ENCODE measurements at regions not wholly inside any gene's neighbourhood (a gene's known extent, or its start where the extent isn't known, plus 50 kb on each side); places are given as distances from the start of the nearest gene placed in this dataset.

DNA sequence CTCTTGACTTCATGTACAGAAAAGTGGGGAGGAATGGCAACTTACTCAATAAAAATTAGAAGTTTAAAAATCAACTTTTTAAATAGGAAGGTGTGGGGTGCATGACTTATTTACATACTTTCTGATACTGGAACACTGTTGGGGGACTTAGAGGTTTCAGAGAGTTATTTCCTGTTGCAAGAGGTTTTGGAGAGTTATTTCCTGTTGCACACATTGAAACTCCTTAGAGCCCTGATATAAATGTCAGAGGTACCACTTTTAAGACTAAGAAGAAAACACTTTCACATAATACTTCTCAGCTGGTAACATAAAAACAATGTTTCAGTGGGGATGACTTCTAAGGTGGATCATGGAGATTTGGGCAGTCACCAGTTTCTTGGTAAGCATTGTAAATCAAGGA, 579.9 kb downstream of the MMUT start:
- no peak for DNase-seq
- Mint-ChIP-seq H3K27ac (peak overlapping the region in 1 of 2 donors; percentile 49), H3K4me3 (no peak overlapping the region), H3K27me3 (no peaks in the 10 kb centered on the region), H3K4me1 (no peaks in the 10 kb centered on the region), H3K9me3 (peaks cover 4 to 17% of the 10 kb centered on the region in 2 donors)
- no peak for ATAC-seq

DNA sequence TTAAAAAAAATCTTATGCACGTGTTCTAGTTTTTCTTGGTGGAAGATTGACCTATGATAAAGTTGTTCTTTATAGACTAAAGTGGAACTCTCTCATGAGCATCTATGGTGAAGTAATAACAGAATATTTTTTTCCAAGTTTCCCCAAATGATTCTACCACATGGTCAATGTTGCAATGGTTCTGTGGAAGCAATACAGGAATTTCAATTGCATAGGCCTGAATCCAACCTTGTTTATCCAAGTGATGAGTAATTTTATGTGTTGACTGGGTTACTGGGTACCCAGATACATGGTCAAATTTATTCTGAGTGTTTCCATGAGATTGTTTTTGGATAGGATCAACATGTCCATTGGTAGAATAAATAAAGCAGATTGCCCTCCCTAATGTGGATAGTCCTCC, 581.5 kb downstream of the MMUT start:
- H3K27me3 Mint-ChIP-seq: no peaks in the 10 kb centered on the region
- DNase-seq: no peak
- H3K4me3 Mint-ChIP-seq: no peak overlapping the region
- ATAC-seq: no peak
- peaks cover 4 to 17% of the 10 kb centered on the region in 2 donors for H3K9me3 Mint-ChIP-seq
- no peaks in the 10 kb centered on the region for H3K4me1 Mint-ChIP-seq
- no peak overlapping the region for H3K27ac Mint-ChIP-seq

DNA sequence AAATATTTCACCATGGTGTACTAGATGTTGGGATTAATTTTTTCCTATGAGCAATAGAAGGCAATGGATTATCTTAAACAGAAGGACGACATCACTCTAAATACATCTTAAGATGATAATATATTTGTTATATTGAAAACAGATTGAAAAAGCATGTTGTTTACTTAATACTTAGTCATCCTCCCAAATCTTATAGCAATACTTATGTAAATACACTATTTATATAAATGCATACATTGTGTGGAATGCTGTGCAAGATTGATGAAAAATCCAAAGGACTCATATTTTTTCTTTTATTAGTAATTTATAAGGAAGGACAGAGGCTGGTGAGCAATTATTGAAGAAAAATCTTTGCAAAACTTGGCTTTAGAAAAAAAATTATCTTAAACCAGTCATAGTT, 593.5 kb downstream of the MMUT start:
- no peak for ATAC-seq
- Mint-ChIP-seq H3K9me3 (peaks cover 0 to 9% of the 10 kb centered on the region in 2 donors), H3K27ac (no peak overlapping the region), H3K27me3 (no peaks in the 10 kb centered on the region), H3K4me3 (no peak overlapping the region), H3K4me1 (no peaks in the 10 kb centered on the region)
- DNase-seq: no peak

DNA sequence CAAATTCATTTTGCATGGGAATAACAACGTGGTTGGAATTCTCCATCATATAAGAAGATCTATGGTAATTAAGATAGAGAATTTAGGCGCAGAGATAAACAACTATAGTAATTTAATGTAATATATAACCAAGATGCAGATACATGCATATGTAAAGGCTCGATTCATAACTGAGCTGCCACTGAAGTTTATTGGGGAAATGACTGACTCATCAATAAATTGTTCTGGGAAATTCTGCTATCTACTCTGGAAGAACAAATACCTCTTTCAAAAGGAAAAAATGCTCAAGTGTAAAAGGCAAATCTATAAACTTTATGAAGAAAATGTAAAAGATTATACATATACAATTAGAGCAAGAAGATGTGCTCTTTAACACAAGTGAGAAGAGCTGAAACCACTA, 596.4 kb downstream of the MMUT start:
- Mint-ChIP-seq H3K4me3 (no peak overlapping the region), H3K9me3 (peaks cover 5 to 8% of the 10 kb centered on the region in 2 donors), H3K4me1 (no peaks in the 10 kb centered on the region), H3K27me3 (no peaks in the 10 kb centered on the region), H3K27ac (no peak overlapping the region)
- ATAC-seq: no peak
- DNase-seq: no peak

DNA sequence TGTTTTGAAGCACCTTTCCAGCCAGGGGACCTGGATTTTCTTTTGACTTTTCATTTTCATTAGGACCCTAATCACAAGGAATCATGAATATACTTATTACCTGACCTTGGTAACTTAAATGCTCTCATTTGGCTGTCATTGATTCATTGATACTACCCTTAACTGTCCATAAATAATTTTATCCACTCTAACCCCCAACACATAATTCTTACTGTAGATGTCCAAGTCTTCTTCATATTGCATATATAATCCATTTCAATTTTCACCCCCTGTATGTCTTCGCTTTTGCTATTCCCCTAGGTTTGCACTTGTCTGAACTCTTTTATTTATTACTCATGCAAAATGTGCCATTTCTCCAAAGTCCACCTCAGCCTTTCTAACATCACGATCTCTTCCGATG, 602.9 kb downstream of the MMUT start:
- no peaks in the 10 kb centered on the region for H3K4me1 Mint-ChIP-seq
- no peak overlapping the region for H3K27ac Mint-ChIP-seq
- no peaks in the 10 kb centered on the region for H3K27me3 Mint-ChIP-seq
- no peak overlapping the region for H3K4me3 Mint-ChIP-seq
- DNase-seq: no peak
- peaks cover 8 to 10% of the 10 kb centered on the region in 2 donors for H3K9me3 Mint-ChIP-seq
- no peak for ATAC-seq

DNA sequence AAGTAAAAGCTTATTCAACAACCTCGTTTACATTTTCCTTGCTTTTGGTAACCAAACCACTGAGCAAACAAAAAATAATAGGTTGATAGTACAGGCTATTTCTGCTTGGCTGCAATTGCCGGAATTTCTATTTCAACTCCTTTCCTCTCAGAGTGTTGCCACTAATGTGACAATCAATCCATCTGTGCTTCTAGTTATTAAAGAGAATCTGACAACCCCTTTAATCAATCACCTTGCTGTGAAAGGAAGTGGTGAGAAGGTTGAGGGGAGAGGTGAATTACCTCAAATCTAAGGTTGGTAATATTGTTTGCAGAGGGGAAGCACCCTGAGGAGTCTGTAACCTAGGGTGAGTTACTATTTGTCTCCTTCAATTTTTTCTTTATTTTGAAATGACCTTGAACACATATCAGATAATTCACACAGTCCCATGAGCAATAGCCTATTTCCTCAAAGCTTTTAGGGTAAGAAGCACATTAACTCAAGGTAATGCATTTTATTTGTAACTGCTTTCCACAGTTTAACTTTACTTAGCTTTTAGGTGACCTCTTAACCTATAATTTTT, 603.4 kb downstream of the MMUT start:
- H3K27ac Mint-ChIP-seq: no peak overlapping the region
- ATAC-seq: no peak
- peaks cover 8 to 10% of the 10 kb centered on the region in 2 donors for H3K9me3 Mint-ChIP-seq
- H3K4me3 Mint-ChIP-seq: no peak overlapping the region
- no peak for DNase-seq
- no peaks in the 10 kb centered on the region for H3K27me3 Mint-ChIP-seq
- no peaks in the 10 kb centered on the region for H3K4me1 Mint-ChIP-seq

DNA sequence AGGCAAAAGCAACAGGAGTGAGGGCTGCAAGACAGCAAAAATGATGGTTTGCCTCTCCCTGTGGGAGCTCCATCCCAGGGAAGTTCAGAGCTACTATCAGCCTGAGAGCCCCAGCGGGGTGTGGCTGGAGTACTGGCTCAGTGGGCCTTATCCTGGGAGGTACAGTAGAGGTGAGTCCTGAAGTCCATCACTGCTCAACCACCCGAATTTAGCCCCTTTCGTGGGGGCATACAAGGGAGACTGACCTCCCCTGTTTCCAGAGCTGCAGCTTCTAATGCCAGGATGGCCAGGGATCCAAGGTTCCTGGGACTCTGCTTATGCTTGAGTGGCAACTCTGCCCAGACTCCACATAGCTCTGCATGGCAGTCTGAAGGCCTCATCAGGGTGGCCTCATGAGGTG, 617.8 kb downstream of the MMUT start:
- ATAC-seq (no peak), DNase-seq (no peak)
- H3K9me3 Mint-ChIP-seq: peaks cover 8 to 39% of the 10 kb centered on the region in 2 donors
- no peaks in the 10 kb centered on the region for H3K4me1 Mint-ChIP-seq
- H3K27me3 Mint-ChIP-seq: no peaks in the 10 kb centered on the region
- no peak overlapping the region for H3K27ac Mint-ChIP-seq
- H3K4me3 Mint-ChIP-seq: no peak overlapping the region

DNA sequence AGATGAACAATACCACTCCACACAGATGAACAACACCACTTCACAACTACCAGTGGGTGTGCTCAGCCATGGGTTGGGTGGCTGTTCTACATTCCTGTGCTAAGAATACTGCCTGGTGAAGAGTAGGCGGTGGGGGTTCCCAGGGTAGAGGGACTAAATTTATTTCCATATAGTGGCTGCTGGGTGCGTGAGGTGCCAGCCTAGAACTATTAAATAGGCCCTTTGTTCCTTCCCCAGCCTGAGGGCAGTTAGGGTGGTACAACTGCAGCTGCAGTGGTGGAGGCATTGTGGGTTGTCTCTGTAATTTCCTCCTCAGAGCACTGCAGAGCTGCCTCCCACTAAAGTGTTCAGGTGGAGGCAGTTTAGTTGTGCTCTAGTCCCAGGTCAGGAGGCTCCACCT, 618.4 kb downstream of the MMUT start:
- Mint-ChIP-seq H3K27ac (no peak overlapping the region), H3K4me3 (no peak overlapping the region), H3K9me3 (peaks cover 8 to 44% of the 10 kb centered on the region in 2 donors), H3K4me1 (no peaks in the 10 kb centered on the region), H3K27me3 (no peaks in the 10 kb centered on the region)
- ATAC-seq (no peak), DNase-seq (no peak)

DNA sequence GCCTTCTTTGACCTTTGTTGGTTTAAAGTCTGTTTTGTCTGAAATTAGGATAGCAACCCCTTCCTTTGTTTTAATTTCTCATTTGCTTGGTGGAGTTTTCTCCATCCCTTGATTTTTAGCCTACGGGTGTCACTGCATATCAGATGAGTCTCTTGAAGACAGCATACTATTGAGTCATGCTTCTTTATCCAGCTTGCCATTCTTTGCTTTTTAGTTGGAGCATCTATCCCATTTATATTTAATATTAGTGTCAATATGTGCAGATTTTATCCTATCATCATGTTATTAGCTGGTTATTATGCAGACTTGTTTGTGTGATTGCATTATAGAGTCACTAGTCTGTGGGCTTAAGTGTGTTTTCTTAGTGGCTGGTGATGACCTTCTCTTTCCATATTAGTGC, 622.2 kb downstream of the MMUT start:
- ATAC-seq (no peak), DNase-seq (no peak)
- no peaks in the 10 kb centered on the region for H3K27me3 Mint-ChIP-seq
- peaks cover 13 to 48% of the 10 kb centered on the region in 2 donors for H3K9me3 Mint-ChIP-seq
- no peak overlapping the region for H3K27ac Mint-ChIP-seq
- no peak overlapping the region for H3K4me3 Mint-ChIP-seq
- no peaks in the 10 kb centered on the region for H3K4me1 Mint-ChIP-seq

DNA sequence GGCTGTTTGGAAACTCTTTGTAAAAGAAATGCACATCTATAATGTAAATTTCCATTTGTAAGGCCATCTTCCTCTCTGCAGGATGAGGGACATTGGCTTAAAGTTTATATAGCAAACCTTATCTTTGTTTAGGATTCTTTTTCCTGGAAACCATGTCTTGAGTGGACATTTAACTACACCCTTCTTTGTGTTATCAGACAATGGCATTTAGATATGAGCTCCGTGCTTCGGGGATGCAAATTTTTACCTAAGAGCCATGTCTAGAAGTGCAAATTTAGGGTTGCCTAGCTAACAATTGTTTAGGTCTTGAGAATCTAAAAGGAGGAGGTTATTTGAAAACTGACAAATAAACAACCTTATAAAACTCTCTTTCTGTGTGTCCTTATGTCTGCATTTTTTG, 623.8 kb downstream of the MMUT start:
- no peak for DNase-seq
- H3K9me3 Mint-ChIP-seq: peaks cover 13 to 49% of the 10 kb centered on the region in 2 donors
- no peaks in the 10 kb centered on the region for H3K27me3 Mint-ChIP-seq
- no peak for ATAC-seq
- no peak overlapping the region for H3K27ac Mint-ChIP-seq
- no peak overlapping the region for H3K4me3 Mint-ChIP-seq
- no peaks in the 10 kb centered on the region for H3K4me1 Mint-ChIP-seq

DNA sequence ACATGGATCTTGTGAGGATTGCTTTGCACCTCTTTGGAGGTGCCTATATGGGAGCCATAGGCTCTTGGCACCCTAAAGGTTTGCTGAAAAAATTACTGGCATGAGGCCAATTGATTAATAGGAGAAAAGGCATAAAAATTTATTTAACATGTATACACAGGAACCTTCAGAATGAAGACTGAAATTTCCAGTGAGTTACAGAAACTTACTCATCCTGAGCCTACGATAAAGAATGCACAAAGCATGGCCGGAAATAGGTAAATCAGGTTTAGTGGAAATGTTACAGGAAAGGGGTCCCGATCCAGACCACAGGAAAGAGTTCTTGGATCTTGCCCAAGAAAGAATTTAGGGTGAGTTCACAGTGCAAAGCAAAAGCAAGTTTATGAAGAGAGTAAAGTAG, 625.3 kb downstream of the MMUT start:
- Mint-ChIP-seq H3K27ac (no peak overlapping the region), H3K9me3 (peaks cover 13 to 40% of the 10 kb centered on the region in 2 donors), H3K4me3 (no peak overlapping the region), H3K4me1 (no peaks in the 10 kb centered on the region), H3K27me3 (no peaks in the 10 kb centered on the region)
- ATAC-seq (no peak), DNase-seq (no peak)

DNA sequence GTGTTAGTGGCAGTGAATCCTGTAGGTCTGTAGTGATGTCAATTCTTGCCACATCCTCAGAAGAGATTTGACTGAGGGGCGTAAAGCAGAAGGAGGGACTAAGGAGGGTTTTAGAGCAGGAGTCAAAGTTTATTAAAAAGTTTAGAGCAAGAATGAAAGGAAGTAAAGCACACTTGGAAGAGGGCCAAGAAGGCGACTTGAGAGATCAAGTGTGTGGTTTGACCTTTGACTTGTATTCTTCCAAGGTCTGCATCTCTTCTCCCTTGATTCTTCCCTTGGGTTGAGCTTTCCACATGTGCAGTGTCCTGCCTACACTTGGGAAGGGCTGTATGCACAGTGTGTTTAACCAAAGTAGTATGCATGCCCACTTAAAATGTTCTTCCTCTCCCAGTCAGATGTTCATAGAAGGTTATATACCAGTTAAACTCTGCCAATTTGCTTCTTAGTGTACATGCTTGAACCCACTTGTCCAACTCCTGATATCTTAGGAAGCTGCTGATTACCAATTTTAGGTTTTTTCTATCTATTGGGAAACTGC, 627.6 kb downstream of the MMUT start:
- H3K27me3 Mint-ChIP-seq: no peaks in the 10 kb centered on the region
- H3K27ac Mint-ChIP-seq: no peak overlapping the region
- no peaks in the 10 kb centered on the region for H3K4me1 Mint-ChIP-seq
- H3K9me3 Mint-ChIP-seq: peaks cover 4 to 17% of the 10 kb centered on the region in 2 donors
- DNase-seq: no peak
- no peak for ATAC-seq
- H3K4me3 Mint-ChIP-seq: no peak overlapping the region

DNA sequence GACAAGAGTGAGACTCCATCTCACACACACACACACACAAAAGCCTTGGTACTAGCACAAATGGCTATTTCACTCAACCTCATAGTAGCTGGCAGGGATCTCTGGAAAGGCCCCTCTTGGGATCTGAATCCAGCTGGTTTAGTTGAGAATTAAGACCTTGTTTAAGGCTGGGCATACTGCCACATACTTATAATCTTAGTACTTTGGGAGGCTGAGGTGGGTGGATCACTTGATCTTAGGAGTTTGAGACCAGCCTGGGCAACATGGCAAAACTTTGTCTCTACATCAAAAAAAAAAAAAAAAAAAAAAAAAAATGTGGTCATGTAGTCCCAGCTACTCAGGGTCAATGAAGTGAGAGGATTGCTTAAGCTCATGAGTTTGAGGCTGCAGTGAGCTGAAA, 628.3 kb downstream of the MMUT start:
- Mint-ChIP-seq H3K27ac (no peak overlapping the region), H3K27me3 (no peaks in the 10 kb centered on the region), H3K4me1 (no peaks in the 10 kb centered on the region), H3K4me3 (no peak overlapping the region), H3K9me3 (peaks cover 4 to 10% of the 10 kb centered on the region in 2 donors)
- ATAC-seq (no peak), DNase-seq (no peak)

DNA sequence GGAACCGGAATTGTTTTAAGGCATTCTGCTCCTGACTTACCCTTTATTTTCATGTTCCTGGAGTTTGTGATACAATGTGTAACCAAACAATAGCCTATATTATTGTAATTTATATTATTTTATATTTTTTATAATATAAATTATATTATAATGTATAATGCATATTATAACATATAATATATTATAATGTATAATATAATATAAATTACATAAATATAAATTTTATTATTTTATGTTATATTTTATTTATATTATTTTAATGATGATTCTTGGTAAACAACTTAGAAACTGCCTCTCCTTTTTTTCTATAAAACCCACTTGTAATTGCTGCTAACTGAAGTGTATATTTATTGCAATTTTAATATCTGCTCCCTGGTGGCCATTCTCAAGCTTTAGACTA, 629.1 kb downstream of the MMUT start:
- no peak overlapping the region for H3K4me3 Mint-ChIP-seq
- H3K27me3 Mint-ChIP-seq: no peaks in the 10 kb centered on the region
- ATAC-seq (no peak), DNase-seq (no peak)
- H3K27ac Mint-ChIP-seq: no peak overlapping the region
- no peaks in the 10 kb centered on the region for H3K4me1 Mint-ChIP-seq
- H3K9me3 Mint-ChIP-seq: peaks cover 4 to 9% of the 10 kb centered on the region in 2 donors

DNA sequence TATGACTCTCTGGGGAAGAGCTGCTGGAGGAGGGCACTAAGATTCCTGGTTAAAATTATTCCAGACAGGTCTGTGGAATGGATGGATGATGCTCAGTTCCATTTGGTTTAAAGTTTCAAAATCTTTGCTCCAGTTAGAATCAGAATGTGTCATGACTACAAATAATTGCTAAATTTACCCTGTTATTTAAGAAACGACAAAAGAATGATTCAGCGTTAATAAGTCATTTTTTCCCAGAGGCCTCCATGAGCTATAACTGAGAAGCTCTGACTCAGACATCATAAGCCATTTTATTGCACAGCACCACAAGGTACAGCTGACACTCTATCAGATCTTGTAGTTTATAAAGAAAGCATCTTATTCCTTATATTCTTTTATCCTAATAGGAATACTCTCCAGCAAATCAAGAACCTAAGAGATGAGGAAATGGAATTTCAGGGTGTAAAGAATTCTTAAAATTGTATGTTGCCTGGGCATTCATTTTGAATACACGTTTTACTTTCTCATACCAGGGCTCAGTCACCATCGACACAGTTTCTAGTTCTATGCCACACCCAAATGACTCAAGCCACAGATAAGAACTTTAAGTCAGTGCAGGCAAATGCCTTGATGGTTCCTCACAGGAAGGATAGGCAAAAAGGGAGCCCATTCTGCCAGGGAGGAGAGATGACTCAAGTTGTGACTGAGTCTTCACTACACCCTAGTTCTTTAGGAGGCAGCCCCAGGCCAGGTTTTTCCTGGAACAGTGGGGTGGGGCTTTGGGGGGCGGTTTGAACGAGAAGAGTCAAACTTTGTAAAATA, 636.0 kb downstream of the MMUT start:
- DNase-seq (no peak), ATAC-seq (no peak)
- no peaks in the 10 kb centered on the region for H3K4me1 Mint-ChIP-seq
- no peaks in the 10 kb centered on the region for H3K27me3 Mint-ChIP-seq
- H3K4me3 Mint-ChIP-seq: no peak overlapping the region
- H3K27ac Mint-ChIP-seq: no peak overlapping the region
- no peaks in the 10 kb centered on the region for H3K9me3 Mint-ChIP-seq

DNA sequence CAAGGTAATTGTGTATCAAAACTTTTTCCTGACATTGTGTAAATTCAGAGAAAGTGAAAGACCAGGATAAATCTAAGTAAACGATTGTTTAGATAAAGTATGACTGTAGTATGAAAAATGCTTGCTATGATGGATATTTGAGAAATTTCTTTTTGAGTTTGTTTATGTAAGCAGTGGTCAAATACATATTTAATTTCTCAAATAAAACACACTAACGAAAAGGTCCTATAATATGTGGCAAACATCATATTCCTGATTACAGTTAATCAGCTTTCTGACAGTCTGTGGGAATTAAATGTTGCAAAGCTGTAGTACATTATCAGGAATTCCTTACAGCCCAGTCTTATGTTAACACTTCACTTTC, 636.9 kb downstream of the MMUT start:
- H3K4me3 Mint-ChIP-seq: no peak overlapping the region
- DNase-seq: no peak
- ATAC-seq: no peak
- H3K27me3 Mint-ChIP-seq: no peaks in the 10 kb centered on the region
- H3K9me3 Mint-ChIP-seq: no peaks in the 10 kb centered on the region
- no peaks in the 10 kb centered on the region for H3K4me1 Mint-ChIP-seq
- no peak overlapping the region for H3K27ac Mint-ChIP-seq
